GM06990 (cell line): ENCODE measurements at regions not wholly inside any gene's neighbourhood (a gene's known extent, or its start where the extent isn't known, plus 50 kb on each side); places are given as distances from the start of the nearest gene placed in this dataset.
"Not testable (repeated sequence)": the region's sequence is repeated elsewhere in the genome, so short reads cannot be mapped to it uniquely, and the experiment has no call there.

ENCODE experiments used
- DNase-seq: peaks from one replicate; pipeline ENCODE4 v3.0.0-alpha.2; 2011; ENCODE audit not compliant: insufficient read length; ENCODE audit errors: extremely low read depth
- H3K27me3 ChIP-seq: replicated peaks from 2 replicates; pipeline ENCODE4 v1.6.0; 2011; ENCODE audit warnings: low read length; ENCODE audit not compliant: control insufficient read depth, insufficient read depth
- H3K36me3 ChIP-seq: 2 replicates; pipeline ENCODE4 v1.5.1; 2011; ENCODE audit warnings: low read length; ENCODE audit not compliant: control insufficient read depth, insufficient read depth
- H3K4me3 ChIP-seq: replicated peaks from 2 replicates; pipeline ENCODE4 v1.5.1; 2011; ENCODE audit warnings: low read depth, mild to moderate bottlenecking, control low read depth, low read length

GRCh38 chr16:88223696-88224095 is 159.1 kb upstream of the ZNF469 start:
- H3K4me3 ChIP-seq, H3K27me3 ChIP-seq, H3K36me3 ChIP-seq, DNase-seq: not testable (repeated sequence)

- H3K36me3 ChIP-seq, H3K27me3 ChIP-seq, H3K4me3 ChIP-seq, DNase-seq: not testable (repeated sequence)
Measured at GRCh38 chr16:88224131-88224898, 158.4 kb upstream of the ZNF469 start.

- H3K4me3 ChIP-seq, DNase-seq, H3K36me3 ChIP-seq, H3K27me3 ChIP-seq: not testable (repeated sequence)
Measured at GRCh38 chr16:88225640-88226230, 157.0 kb upstream of the ZNF469 start.

GRCh38 chr16:88226302-88226701 is 156.5 kb upstream of the ZNF469 start:
- H3K27me3 ChIP-seq, H3K36me3 ChIP-seq, DNase-seq, H3K4me3 ChIP-seq: not testable (repeated sequence)

- H3K4me3 ChIP-seq, H3K36me3 ChIP-seq, H3K27me3 ChIP-seq, DNase-seq: not testable (repeated sequence)
Measured at GRCh38 chr16:88227026-88227721, 155.6 kb upstream of the ZNF469 start.

GRCh38 chr16:88227722-88228482 is 154.9 kb upstream of the ZNF469 start:
- not testable (repeated sequence) for H3K27me3 ChIP-seq, DNase-seq, H3K4me3 ChIP-seq, H3K36me3 ChIP-seq

DNA sequence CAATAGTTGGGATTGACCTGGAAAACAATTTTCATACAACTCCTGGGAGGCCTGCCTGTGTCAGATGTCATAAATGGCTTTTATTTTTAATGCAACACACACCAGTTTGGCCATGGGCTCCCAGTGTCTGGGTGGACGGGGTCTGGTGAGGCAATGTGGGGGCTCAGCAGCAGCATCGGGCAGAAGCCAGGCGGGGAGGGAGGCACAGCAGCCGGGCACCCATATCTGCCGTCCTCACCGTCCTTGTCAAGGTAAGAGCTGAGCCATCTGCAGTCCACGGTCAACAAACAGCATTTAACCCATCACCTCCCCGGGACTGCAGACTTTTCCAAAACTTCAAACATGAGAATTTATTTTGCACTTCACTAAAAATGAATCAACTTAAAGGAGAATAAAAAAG is 154.0 kb upstream of the ZNF469 start:
- not testable (repeated sequence) for H3K36me3 ChIP-seq, DNase-seq, H3K4me3 ChIP-seq, H3K27me3 ChIP-seq

DNA sequence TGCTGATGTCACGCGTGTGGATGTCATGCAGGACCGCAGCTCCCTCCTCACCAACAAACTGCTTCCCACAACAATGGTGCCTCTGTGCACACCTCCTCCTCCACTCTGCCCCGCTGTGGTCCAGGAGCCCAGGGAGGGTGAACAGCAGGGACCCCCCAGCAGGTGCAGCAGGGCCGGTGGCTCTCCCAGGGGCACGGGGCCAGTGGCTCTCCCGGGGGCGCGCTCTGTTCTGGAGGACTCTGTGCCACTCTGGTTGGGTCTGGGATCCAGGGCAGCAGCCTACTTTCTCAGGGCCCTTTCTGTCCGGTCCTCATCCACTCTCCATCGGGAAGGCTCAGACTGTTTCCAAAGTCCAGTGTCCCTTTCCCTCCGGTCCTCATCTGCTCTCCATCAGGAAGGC is 153.0 kb upstream of the ZNF469 start:
- not testable (repeated sequence) for H3K27me3 ChIP-seq, DNase-seq, H3K36me3 ChIP-seq, H3K4me3 ChIP-seq

GRCh38 chr16:88230276-88230966 is 152.3 kb upstream of the ZNF469 start:
- H3K4me3 ChIP-seq, H3K36me3 ChIP-seq, DNase-seq, H3K27me3 ChIP-seq: not testable (repeated sequence)

- H3K36me3 ChIP-seq, H3K27me3 ChIP-seq, DNase-seq, H3K4me3 ChIP-seq: not testable (repeated sequence)
Measured at GRCh38 chr16:88230967-88231615, 151.7 kb upstream of the ZNF469 start.

DNA sequence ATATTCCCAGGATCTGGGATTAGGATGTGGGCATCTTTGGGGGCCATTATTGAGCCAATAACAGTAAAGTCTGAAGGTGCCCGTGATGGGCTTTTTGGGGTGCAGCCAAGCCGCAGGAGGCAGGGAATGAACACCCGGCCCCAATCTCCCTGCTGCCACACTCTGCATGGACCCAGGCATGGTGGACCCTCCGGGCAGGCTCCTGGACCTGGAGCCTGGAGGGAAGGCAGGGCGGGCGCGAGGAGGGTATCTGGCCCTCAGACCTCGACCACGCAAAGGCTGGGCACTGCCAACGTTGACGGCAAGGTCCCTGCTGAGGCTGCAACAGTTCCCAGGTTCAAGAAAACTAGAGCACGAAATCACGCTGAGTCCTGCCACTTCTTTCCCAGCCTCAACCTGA is 150.9 kb upstream of the ZNF469 start:
- DNase-seq, H3K27me3 ChIP-seq, H3K4me3 ChIP-seq, H3K36me3 ChIP-seq: not testable (repeated sequence)

GRCh38 chr16:88232401-88233258 is 150.1 kb upstream of the ZNF469 start:
- not testable (repeated sequence) for H3K36me3 ChIP-seq, DNase-seq, H3K27me3 ChIP-seq, H3K4me3 ChIP-seq
